GDM1 (cell line): ENCODE measurements at regions not wholly inside any gene's neighbourhood (a gene's known extent, or its start where the extent isn't known, plus 50 kb on each side); places are given as distances from the start of the nearest gene placed in this dataset.

Source experiments
- DNase-seq: peaks from one replicate; lab custom pipeline; 2025; lab: John Stamatoyannopoulos, UW

GRCh38 chr13:85663856-85664255 lies 135.4 kb downstream of the SLITRK6 start:
- DNase-seq: no peak

DNA sequence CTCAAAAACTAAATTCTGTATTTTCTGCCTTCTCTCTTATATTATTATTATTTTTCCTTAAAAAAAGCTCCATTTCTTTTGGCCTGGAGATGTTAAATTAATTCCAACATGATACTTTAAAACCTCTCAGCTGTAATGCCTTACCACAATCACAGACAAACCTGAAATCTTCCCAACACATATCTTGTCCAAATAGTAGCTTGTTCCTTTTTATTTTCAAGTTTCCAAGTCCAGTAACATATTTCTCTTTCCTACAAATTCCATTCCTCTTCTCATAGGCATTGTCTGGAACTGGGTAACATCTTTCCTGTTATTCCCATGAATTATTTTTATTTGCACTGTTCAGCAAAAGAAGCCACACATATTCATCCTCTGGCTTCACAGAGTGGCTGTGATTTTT lies 137.0 kb downstream of the SLITRK6 start:
- DNase-seq: no peak

DNA sequence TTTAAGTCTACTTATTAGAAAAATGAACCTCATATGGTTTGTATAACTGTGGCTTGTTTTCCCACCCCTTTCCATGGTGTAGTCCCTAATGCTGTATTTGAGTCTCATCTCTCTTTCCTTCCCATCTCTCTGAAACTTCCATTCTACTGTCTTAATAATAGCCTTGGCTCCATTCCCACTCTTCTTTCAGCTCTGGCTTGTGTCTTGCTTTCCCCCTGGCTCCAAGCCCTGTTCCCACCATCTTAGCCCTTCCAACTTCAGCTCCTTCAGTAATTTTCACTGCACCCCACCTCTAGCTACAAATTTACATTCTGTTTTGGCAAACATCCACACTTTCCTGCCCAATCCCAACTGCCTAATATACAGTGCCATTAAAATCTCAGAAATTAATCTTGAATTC lies 137.5 kb downstream of the SLITRK6 start:
- DNase-seq: no peak

GRCh38 chr13:85659493-85659892 lies 139.7 kb downstream of the SLITRK6 start:
- DNase-seq: no peak

DNA sequence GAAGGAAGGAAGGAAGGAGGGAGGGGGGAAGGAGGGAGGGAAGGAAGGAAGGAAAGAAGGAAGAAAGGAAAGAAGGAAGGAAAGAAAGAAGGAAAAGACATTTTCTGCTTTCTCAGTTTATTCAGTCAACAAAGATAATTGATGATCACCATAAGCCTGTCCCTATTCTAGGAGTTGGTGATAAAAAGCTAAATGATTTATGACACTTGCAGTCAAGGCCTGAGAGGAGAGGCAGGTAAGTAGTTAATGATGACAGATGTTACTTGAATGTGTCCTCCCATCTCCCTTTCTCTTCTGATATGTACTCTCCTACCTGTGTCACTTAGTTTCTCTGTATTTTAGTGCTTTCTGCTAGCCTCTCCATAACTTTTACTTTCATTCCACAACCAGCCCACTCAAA lies 141.3 kb downstream of the SLITRK6 start:
- DNase-seq: no peak

DNA sequence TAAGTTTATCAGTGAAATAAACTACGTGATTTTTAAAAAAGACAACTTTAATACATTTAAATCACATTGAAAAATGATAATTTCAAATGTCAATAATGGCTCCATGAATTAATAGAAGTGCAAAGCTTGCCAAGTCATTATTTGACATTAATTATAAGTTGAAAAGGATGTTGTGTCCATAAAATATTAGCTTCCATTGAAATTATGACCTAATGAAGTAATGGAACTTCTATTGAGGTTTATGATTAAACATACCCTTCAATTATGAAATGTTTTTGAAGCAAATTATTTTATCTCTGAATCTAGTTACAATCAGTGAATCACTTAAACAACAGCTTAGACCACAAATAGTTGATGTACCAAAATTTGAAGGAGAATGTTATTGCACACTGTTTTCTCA lies 144.2 kb downstream of the SLITRK6 start:
- no peak for DNase-seq

- no peak for DNase-seq
Observed at GRCh38 chr13:85654227-85654626, 145.0 kb downstream of the SLITRK6 start.

- no peak for DNase-seq
Observed at GRCh38 chr13:85653681-85654080, 145.5 kb downstream of the SLITRK6 start.

DNA sequence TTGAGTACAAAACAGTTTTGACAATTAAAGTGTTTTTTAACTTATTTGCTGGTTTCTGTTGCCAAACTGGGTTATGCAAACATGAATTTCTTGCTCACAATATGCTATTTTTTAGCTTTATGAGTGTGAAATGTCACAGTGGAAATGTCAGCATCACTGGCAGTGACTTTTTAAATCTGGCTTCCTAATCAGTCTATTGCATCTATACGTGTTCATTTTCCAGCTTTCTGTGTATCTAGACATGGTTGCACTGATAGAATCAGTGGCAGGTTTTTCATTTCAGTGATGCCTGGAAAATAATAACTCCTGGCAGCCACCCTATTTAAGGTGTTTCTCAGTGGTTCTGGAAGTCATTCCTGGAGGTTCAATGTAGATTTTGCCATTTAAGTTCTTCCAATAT lies 146.7 kb downstream of the SLITRK6 start:
- DNase-seq: no peak

DNA sequence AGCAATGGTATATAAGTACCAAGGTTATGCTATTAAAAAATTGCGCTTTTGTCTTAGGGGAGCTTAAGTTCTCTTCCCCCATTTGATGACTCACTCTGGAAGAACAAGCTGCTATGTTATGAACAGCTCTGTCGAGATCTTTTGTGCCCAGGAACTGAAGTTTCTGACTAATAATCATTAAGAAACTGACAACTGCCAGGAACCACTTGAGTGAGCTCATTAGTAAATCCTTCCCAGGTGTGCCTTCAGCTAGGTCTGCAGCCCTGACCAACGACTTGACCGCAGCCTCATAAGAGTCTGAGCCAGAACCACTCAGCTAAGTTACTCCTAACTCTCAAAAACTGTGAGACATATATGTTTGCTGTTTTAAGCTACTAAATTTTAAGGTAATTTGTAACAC lies 147.8 kb downstream of the SLITRK6 start:
- DNase-seq: no peak

DNA sequence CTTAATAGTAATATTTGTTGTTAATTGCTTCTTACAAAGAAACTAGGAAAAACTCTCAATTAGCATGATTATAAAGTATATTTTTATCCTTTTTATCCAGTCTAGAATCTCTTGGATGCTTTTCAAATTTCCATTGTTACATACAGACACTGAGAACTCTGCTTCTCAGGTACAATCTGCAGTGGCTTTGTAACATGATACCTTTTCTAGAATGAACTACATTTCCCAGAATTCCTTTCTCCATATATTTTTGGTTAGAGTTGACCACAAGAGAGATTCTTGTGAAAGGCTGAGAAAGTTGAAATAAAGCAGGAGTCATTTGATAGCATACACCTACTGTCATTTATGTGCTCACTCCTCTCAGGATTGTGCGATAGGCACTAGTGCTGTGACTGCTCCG lies 148.6 kb downstream of the SLITRK6 start:
- no peak for DNase-seq

- no peak for DNase-seq
Observed at GRCh38 chr13:85640727-85641126, 158.5 kb downstream of the SLITRK6 start.

DNA sequence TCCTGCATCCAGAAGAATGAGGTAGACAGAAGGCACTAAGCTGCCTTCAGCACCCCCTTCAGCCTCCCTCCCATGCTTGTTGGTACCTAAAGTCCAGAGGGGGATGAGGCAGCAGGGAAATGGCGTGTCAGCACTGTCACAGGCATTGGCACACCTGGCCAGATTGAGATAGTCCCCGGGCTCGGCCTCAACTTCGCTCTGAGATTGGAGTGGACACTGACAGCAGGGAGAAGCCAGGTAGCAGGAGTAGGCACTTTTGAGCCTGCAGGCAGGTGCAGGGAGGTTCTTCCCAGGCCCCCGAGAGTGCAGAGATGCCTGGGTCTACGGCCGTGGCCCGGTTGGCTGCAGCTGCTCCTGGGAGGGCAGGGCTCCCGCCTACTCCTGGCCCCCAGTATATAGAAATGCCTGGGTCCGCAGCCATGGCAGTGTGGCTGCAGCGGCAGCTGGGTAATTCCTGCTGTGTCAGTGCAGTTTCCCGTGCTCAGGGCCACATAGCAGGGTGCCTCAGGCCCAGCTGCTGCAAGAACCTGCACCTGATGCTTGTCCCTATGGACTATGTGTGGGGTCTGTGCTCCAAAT lies 160.3 kb downstream of the SLITRK6 start:
- no peak for DNase-seq

- no peak for DNase-seq
Observed at GRCh38 chr13:85638265-85638664, 161.0 kb downstream of the SLITRK6 start.

GRCh38 chr13:85632526-85633195 lies 166.6 kb downstream of the SLITRK6 start:
- DNase-seq: no peak

GRCh38 chr13:85631801-85632200 lies 167.4 kb downstream of the SLITRK6 start:
- DNase-seq: no peak

GRCh38 chr13:85626603-85627002 lies 172.6 kb downstream of the SLITRK6 start:
- DNase-seq: no peak

DNA sequence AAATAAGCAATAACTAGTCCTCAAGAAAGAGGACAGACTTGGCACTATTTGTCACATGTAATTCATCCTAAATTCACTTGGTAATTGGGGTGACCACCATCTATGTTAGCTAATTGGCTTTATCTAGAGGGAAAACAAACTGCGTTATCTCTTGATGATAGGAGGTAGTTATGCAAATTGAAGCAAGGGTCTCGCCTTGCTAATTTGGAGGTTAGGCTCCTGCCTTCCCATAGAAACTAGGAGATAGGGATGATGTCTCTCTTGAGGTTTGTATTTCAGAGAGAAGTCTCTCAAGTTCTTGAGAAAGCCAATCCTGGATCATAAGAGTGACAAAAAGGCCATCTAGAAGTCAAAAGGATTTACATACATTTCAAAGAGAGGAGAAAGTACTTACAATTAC lies 179.9 kb downstream of the SLITRK6 start:
- no peak for DNase-seq

DNA sequence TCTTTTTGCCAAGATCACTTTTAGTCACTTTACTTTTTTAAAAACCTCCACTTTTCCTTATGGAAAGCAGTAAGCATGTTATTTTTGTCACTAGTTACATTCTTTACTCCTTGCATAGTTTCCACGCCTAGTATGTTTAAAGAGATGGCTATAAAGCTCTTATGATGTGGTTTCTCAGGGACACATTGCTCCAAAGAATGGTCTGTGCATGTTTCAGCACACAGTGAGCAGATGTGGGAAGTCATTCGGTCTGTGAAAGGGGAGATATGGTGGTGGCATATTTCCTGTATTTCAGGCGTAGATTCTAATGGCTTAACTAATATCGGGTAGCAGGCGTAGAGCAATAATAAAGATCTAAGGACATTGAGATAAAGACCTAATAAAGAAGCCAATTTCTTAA lies 180.7 kb downstream of the SLITRK6 start:
- no peak for DNase-seq

GRCh38 chr13:85616275-85616674 lies 182.9 kb downstream of the SLITRK6 start:
- DNase-seq: no peak

DNA sequence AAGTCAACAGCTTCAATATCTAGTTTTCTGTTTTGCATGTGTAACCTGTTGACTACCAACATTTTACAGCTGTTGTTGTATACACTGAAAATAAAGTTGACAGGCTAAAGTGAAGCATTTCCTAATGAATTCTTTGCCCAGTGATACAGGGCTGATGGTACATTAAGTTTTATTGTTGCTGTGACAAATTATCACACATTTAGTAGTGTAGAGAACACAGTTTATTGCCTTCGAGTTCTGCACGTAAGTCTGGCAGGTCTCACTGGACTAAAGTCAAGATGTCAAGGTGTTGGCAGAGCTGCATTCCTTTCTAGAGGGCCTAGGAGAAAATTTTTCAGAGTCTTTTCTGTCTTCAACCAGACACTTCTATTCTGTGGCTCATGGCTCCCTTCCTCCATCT lies 184.2 kb downstream of the SLITRK6 start:
- no peak for DNase-seq

- DNase-seq: no peak
Observed at GRCh38 chr13:85610024-85610423, 189.2 kb downstream of the SLITRK6 start.

DNA sequence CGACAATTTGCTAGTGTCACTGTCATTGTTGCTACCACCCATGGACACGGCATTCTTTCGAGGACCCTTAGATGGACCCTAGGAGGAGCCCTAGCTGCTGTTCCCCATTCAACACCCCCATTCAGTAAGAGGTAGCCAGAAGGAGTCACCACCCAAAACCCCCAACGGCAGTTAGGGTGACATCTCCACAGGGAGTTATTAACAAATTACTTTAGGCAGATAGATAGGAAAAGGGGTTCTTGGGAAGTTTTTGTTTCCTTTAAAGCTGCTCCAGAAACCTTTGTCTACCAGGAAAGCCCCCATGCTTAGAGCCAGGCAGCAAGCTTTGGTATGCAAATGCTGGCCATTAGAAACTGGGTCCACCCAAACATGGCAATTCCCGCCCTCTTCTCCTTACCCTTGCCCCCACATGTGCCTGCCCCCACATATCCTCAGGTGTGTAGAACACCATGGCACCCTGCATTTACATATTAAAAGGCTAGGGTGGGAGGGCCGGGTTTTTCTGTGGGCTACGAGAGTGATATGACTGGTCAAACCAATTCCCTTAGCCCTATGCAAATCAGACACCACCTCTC lies 190.9 kb downstream of the SLITRK6 start:
- no peak for DNase-seq

GRCh38 chr13:85603735-85604134 lies 195.5 kb downstream of the SLITRK6 start:
- DNase-seq: no peak
